AG10803 (cell line): ENCODE measurements at regions not wholly inside any gene's neighbourhood (a gene's known extent, or its start where the extent isn't known, plus 50 kb on each side); places are given as distances from the start of the nearest gene placed in this dataset.

Source experiments
- DNase-seq: peaks from one replicate; pipeline ENCODE4 v3.0.0; 2010; ENCODE audit warnings: low read depth
- H3K4me3 ChIP-seq: 2 replicates; pipeline ENCODE4 v1.5.1; 2011; ENCODE audit warnings: mild to moderate bottlenecking, low read length, control low read depth
- TF ChIP-seq, protein P1 (sequence below): conservative IDR thresholded peaks from 2 replicates; pipeline ENCODE4 v1.5.1; 2011; ENCODE audit warnings: mild to moderate bottlenecking, low read length, control low read depth, inconsistent platforms

GRCh38 chr3:117150628-117151027, 441.0 kb downstream of the TUSC7 start:
- TF ChIP-seq, protein P1, sequence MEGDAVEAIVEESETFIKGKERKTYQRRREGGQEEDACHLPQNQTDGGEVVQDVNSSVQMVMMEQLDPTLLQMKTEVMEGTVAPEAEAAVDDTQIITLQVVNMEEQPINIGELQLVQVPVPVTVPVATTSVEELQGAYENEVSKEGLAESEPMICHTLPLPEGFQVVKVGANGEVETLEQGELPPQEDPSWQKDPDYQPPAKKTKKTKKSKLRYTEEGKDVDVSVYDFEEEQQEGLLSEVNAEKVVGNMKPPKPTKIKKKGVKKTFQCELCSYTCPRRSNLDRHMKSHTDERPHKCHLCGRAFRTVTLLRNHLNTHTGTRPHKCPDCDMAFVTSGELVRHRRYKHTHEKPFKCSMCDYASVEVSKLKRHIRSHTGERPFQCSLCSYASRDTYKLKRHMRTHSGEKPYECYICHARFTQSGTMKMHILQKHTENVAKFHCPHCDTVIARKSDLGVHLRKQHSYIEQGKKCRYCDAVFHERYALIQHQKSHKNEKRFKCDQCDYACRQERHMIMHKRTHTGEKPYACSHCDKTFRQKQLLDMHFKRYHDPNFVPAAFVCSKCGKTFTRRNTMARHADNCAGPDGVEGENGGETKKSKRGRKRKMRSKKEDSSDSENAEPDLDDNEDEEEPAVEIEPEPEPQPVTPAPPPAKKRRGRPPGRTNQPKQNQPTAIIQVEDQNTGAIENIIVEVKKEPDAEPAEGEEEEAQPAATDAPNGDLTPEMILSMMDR, result no peak
- DNase-seq, result no peak
- H3K4me3 ChIP-seq, result no peak overlapping the region

DNA sequence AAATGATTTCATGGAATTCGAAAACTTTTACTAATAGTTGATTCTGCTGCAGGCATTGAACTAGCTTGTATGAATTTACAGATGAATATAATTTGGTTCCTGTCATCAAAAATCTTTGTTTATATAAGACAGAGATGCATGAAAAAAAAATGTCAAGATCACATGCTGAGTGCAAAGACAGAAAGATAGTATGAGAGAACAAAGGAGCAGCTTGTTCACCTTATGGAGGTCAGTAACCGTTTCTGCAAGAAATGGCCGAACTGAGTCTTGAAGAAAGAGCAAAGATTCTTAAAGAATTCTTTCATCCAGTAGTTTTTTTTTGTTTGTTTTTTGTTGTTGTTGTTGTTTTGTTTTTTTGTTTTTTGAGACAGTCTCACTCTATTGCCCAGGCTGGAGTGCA, 450.6 kb downstream of the TUSC7 start:
- no peak overlapping the region for H3K4me3 ChIP-seq
- TF ChIP-seq, protein P1, result no peak
- DNase-seq, result no peak

DNA sequence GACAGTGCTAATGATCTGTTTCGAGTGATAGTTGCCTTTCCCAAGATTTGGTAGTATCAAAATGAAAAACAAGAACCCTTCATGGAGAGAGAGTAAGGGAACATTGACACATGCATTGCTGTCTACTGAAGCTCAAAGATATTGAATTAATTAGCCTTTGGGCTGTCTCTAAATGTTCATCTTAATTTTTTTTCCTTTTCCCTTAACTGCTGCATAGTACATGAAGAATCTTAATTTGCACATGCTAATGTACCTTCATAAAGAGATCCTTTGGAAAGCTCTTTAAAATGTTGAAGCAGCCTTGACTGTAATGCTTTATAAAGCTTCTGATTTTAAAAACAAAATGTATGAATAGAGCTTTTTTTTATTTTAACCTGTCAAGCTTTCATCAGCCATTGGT, 452.2 kb downstream of the TUSC7 start:
- TF ChIP-seq, protein P1, result no peak
- H3K4me3 ChIP-seq, result no peak overlapping the region
- no peak for DNase-seq

- no peak for DNase-seq
- TF ChIP-seq, protein P1, result no peak
- H3K4me3 ChIP-seq, result no peak overlapping the region
Measured at GRCh38 chr3:117165176-117165575, 455.6 kb downstream of the TUSC7 start.

DNA sequence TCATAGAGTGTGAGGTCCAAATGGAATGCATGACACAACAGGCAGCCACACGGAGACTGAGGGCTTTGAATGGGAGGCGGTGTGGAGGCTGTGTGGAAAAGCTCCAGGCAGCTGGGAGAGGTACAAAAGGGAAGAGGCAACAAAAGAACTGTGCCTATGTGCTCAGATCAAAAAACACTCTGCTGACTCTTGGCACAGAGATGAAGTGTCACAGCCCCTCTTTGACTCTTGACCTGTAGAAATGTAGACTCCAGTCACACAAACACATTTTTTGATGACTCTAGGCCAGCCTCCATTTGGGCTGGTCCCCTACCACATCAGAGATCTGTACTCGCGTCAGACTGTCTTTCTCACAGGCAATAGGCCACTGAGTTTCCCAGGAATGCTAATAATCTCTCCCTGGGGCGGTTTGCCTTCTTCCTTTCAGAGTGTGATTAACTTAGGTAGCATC, 456.0 kb downstream of the TUSC7 start:
- TF ChIP-seq, protein P1, result no peak
- DNase-seq, result peak; percentile 24

DNA sequence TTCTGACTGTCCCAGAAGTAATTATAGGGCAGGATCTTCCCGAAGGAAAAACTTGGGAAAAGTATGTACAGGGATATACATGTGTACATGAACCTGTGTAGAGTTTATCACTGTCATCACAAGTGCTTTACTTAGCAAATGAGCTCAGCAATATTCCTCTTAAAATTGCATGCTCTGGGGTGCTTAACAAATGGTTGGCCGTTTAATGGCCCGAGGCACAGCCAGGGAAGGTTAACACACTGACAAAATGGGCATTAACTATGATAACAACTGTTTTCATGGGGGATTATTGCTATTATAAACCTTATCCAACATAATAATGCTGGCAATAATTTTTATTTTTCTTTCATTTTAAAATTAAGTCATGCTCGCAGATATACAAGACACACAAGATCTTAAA, 459.3 kb downstream of the TUSC7 start:
- TF ChIP-seq, protein P1, result no peak
- no peak overlapping the region for H3K4me3 ChIP-seq
- no peak for DNase-seq

More for the DNA sequence above, 456.0 kb downstream of the TUSC7 start:
- no peak overlapping the region for H3K4me3 ChIP-seq

GRCh38 chr3:117170094-117170493, 460.5 kb downstream of the TUSC7 start:
- TF ChIP-seq, protein P1, result no peak
- DNase-seq, result no peak
- H3K4me3 ChIP-seq, result no peak overlapping the region
